ENCODE measurements at regions not wholly inside any gene's neighbourhood (a gene's known extent, or its start where the extent isn't known, plus 50 kb on each side); places are given as distances from the start of the nearest gene placed in this dataset.

- Histone ChIP-seq H3K27ac (ENCODE audit: insufficient read length, low read depth, low read length) (no peak overlapping the region), H2BK12ac (ENCODE audit: insufficient read length, low read depth, low read length) (no peak overlapping the region), H3K27me3 (ENCODE audit: insufficient read depth, low read length) (no peaks in the 10 kb centered on the region), H3K14ac (ENCODE audit: insufficient read depth, low read length) (no peak overlapping the region), H3K56ac (ENCODE audit: insufficient read length, low read depth, low read length) (no peak overlapping the region), H3K18ac (ENCODE audit: insufficient read length, low read depth, low read length) (no peak overlapping the region), H3K4me1 (ENCODE audit: insufficient read depth, low read length) (no peaks in the 10 kb centered on the region), H3K23ac (ENCODE audit: insufficient read length, low read depth, low read length) (no peak overlapping the region), H3K79me2 (ENCODE audit: insufficient read depth, low read length) (no peaks in the 10 kb centered on the region), H3T11ph (ENCODE audit: low read length) (no peak overlapping the region), H3K79me1 (ENCODE audit: insufficient read depth, low read depth, low read length, poor library complexity, severe bottlenecking) (no peaks in the 10 kb centered on the region), H3K9me3 (ENCODE audit: control insufficient read depth, low read depth, low read length) (peaks cover 7% of the 10 kb centered on the region), H2BK5ac (ENCODE audit: insufficient read length, low read length) (no peak overlapping the region), H3K4me2 (ENCODE audit: insufficient read depth, insufficient read length, low read length) (no peak overlapping the region), H3K9ac (ENCODE audit: extremely low read depth, insufficient read length, low read length) (no peak overlapping the region), H2BK15ac (ENCODE audit: low read depth, low read length) (no peak overlapping the region), H4K8ac (replicated peaks; ENCODE audit: insufficient read length, low read depth, low read length) (no peak overlapping the region), H3K4ac (ENCODE audit: low read depth, low read length) (no peak overlapping the region), H4K5ac (ENCODE audit: insufficient read length, low read depth, low read length) (no peak overlapping the region), H2BK20ac (ENCODE audit: low read depth, low read length, poor library complexity, severe bottlenecking) (no peak overlapping the region), H4K91ac (ENCODE audit: insufficient read length, low read depth, low read length) (no peak overlapping the region), H4K20me1 (ENCODE audit: control insufficient read depth, insufficient read depth, insufficient read length) (no peaks in the 10 kb centered on the region), H3K23me2 (ENCODE audit: insufficient read length, low read depth, low read length, poor library complexity, severe bottlenecking) (no peaks in the 10 kb centered on the region), H2AK5ac (ENCODE audit: insufficient read length, low read length) (no peak overlapping the region), H2AFZ (ENCODE audit: low read length) (no peak overlapping the region), H2BK120ac (ENCODE audit: low read depth, low read length, poor library complexity, severe bottlenecking) (no peak overlapping the region)
- peaks cover 0 to 2% of the 10 kb centered on the region in 2 experiments; a peak in 2 of 4 replicates for H3K4me1 Mint-ChIP-seq
- peaks cover 0 to 1% (median 0%) of the 10 kb centered on the region in 3 experiments; a peak in 2 of 7 replicates for H3K36me3 Mint-ChIP-seq (ENCODE audit: insufficient read depth in 1 of 3, low read depth in 3 of 3)
- H3K9me3 Mint-ChIP-seq = peaks cover 64 to 67% of the 10 kb centered on the region in 2 experiments
- H3K27me3 Mint-ChIP-seq (ENCODE audit: low read depth) = no peaks in the 10 kb centered on the region; the same call in none of the 2 replicates
- no peak for DNase-seq
- WGBS (ENCODE audit: extremely low coverage, insufficient read length, low lambda C conversion rate) = no CpG with 5 or more reads among the region's 2 CpGs
- H3K27ac Mint-ChIP-seq = no peak overlapping the region
- TF ChIP-seq CTCF (conservative IDR thresholded peaks at IDR 0.05) = no peak
- H3K4me3 Mint-ChIP-seq = no peak overlapping the region
Measured at GRCh38 chrX:150041208-150041607, 102.9 kb upstream of the EOLA2 start.
